LHCN-M2 (cell line): ENCODE measurements at regions not wholly inside any gene's neighbourhood (a gene's known extent, or its start where the extent isn't known, plus 50 kb on each side); places are given as distances from the start of the nearest gene placed in this dataset.

Experiments used
- DNase-seq: peaks from one replicate; pipeline ENCODE4 v3.0.0-alpha.2; 2012; ENCODE audit warnings: low read depth

DNA sequence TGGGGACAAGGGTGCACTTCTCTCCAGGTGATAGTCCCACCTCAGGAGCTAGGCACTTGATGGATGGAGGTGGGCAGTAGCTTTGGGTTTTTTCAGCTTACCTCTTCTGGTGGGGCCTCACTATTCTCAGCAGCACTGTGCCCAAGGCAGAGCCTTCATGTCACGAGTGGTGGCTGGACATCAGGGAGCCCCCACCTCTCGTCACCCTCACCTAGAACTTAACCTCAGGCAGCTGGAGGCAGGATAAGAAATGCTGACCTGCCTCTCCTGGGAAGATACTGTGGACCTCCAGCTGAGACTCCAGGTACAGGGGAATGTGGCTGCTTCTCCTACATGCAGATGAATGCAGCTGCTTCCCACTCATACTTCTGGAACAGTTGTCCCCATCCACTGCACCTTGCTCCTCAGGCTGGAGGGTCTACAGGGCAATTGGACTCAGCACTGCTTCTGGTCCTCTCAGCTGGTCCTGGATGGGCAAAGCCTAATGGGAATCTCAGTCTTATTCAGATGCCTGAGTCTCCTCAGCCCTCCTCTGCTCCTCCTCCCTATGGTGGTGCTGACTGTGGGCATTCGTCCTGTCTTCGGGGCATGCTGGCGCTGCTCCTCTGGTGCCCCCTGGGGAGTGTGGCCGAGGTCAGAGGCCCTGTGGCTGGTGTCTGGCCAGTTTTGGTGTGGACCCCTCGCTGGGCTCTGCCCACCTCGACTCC is 129.9 kb downstream of the KLF13 start:
- no peak for DNase-seq

DNA sequence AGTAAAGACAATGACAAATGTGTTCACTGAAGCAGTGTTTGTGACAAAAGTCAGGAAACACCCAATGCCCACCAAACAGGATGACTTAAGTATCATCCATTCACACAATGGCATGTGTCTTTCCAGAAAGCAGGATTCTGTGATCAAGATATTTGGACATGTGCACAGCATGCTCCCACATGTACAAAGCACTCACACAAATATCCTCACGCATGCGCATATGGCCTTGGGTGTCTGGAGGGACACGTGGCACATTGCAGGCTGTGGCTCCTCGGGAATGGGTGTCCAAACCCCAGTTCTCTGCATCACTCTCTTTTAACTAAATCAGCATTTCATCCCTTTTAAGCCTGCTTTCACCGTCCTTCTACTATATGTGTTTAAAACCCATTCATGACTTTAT is 130.5 kb downstream of the KLF13 start:
- peak; percentile 9 for DNase-seq

DNA sequence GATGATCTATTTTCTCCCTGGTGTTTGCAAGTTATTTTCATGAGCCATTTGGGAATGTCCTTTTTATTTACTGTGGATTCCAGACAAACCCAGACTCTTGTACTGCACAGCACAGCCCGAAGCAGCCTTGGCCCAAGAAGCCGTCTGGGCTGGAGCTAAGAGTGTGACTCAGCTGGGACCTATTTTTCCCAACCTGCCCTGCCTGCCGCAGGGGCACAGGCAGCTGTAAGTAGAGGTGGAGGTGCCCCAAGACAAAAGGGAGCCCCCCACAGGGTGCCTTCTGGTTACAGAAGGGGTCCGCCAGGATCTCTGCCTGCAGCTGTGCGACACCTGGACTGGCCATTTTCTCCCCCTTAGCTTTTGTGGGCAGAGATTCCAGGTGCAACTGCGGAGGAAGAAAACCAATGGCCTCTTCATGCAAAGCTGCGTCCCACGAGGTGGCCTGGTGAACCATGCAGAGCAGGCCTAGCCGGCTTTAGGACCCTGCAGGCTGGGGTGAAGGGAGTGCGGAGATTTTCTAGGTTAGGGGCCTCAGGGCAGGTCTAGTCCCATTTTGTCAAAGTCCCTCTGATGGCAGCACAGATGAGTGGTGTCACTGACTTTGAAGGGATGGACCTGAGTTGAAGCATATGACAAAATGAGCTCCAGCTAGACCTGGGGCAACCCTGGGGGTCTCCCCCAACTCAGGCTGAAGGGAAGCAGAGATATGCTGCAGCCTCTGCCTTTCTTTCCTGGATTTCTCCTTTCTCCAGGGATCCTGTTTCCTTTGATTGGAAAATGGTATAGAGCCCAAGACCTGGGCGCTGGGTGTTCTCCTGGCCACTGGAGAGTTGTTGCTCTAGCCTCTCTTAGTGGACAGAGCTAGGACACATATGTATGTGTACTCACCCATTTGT is 131.2 kb downstream of the KLF13 start:
- DNase-seq = peak; percentile 46

DNA sequence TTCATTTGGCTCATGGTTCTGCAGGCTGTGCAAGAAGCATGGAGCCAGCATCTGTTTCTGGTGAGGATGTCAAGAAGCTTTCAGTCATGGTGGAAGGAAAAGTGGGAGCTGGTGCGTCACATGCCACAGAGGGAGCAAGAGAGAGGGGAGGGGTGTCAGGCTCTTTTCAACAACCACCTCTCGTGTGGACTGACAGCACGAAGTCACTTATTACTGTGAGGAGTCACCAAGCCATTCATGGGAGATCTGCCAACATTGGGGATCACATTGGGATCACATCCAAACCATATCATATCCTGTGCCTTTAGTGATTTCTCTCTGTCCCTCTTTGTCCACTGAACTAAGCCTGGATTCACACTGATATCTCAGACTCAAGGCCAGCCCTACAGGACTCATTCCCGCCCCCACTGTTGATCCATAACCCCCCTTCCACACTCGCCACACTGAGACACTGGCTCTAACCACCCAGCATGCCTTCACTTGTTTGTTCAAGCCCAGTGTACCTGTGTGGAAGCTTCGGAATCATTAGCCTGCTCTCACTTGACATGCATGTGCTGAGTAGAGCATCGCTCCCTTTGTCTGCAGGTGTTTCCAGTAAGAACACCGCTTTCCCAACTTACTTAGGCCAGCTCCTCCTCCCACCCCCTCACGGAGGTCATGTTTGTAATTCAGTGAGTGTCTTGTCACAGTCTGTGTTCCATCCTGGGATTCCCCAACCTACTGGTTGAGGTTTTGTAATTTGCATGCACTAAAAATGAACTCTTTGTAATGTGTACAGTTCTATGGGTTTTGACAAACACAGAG is 132.2 kb downstream of the KLF13 start:
- DNase-seq = no peak

DNA sequence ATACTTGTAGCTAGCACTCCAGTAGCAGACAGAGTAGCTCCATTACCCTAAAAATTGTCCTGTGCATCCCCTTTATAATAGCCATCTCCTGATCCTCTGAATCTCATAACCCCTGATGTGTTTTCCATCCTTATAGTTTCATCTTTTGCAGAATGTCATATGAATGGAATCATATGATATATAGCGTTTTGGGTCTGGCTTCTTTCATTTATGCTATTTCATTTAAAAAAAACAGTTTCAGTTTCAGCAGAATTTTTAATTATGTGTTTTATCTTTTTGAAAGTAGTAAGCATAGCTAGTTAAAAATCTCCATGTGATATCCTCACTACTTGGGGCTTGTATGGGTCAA is 132.7 kb downstream of the KLF13 start:
- DNase-seq = no peak

DNA sequence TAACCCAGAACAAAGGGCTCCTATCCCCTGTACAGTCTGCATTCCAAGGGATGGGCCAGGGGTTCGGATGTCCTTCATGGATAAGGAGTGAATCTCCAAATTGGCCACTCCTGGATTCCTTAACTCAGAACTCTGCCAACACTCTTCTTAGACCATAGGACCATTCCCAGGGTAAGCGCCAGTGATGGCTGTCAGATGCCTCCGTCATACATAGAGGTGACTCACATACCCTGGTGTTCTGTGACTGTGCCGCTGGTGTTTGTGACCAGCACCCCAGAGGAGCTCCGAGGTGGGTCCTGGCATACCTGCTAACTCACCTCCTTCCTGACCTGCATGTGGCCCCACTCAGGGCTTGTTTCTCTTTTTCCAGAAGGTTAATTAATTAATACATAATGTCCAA is 134.7 kb downstream of the KLF13 start:
- no peak for DNase-seq

DNA sequence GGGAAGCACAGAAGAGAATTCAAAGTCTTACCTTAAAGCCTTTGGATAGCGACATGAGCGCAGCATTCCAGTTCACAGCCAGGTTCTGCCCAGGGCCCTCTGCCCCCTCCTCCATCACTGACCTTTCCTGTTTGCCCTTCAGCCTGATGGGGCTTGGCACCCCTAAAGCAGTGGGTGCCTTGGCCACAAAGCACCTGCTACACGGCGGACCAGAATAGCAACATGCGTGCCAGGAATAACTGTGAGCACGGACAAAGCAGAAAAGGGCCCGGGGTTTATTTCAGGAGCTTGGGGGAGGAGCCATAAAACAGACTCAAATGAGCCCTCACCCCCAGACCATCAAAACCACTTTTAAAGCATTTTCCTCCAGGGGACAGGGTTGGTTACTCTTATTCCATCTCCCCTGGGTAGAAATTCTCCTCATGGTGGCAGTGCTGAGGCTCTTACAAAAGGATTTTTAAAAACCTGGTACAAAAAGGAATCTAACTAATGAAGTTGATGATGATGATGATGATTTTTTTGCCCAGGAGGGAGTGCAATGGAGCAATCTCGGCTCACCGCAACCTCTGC is 135.4 kb downstream of the KLF13 start:
- DNase-seq = no peak

DNA sequence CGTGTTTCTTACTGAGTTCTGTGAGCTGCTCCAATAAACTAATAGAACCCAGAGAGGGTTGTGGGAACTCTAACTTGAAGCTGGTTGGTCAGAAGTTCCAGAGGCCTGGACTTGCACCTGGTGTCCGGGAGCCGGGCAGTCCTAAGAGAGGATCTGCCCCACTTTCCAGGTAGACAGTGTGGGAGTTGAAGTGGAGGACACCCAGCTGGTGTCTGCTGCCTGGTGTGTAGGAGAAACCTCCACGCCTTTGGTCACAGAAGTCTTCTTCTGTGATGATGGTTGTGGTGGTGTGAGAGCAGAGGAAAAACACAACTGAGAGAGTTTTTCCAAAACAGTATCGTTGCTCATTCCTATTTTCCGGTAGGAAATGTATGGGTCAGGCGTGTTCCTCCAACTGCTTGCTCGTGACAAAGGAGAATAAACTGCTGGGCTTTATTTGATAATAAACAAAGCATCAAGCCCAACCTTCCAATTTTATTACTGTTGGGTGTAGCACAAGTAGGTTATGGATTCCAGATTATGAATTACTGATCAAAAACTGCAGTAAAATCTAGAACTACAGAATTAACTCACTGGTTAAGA is 137.0 kb downstream of the KLF13 start:
- DNase-seq = no peak

DNA sequence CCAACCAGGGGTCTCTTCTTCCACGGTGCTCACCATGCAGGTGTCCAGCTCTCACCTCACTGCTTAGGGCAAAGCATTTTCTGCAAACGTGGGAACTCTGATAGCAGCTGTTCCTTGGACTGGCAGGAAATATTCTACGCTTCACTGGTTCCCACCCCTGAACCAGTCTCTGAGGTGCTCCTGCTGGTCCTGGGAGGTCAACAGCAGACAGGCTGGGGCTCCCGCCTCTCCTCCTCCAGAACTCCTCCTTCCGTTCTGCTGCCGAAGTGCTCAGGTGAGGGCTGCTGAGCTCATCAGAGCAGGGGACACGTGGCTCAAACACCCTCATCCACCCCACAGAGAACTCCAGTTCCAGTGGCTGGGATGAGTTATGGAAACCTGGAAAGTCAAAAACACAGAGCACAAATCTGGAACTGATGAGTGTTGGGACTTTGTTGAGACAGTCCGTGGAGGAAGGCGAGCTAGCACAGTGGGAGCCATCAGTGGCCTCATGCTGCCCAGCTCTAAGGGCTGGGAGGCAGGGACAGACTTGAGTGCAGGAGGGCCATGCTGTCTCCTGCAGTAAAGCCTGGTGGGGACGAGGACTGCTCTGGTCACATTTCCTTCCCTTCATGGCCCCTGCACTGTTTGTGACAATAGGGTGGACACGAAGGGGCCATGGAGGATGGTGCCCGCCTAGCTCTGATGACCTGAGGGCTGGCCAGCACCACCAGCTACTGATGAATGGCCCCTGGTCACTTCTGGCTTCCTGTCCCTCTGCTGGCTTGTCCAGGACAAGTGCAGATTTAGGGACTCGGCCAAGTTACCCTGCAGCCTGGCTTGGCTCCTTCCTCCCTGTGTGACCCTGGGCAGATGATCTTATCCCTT is 137.8 kb downstream of the KLF13 start:
- no peak for DNase-seq

DNA sequence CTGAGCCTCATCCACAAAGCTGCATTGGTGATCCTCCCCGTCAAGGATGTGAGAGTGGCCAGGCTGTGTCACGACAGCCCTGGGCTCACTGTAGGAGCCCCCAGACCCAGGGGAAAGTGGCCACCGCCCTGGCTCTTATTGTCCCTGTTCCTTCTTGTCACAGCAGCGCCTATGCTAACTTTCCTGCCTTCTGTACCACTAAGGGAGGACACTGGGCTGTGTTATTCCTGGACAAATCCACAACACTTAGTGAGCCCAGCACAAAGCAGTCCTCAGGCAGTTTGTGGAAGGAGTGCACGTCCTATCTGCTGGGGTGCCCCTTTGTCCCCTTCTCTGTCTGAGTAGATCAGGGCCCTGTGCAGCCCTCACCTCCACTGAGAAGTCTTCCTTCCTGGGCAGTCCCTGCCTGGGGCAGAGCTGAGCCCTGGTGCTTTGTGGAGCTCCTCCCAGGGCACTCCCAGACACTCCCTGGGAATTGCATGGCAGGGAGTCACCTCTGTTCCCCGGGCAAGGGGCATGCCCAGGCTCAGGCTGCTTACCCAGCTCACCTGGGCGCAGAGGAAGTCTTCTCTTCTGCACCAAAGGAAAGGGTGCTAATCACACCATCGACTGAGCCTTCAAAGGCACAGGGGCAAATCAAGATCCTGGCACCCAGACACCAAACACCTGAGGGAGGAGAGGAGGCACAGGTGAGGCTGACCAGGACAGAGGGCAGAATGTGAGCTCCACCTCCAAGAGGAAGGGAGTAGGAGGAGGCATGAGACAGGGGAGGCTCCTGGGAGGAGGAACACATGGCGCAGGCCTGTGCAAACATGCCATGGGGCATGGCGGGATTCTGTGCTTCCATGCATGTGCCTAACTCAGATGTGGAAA is 138.7 kb downstream of the KLF13 start:
- DNase-seq = no peak

DNA sequence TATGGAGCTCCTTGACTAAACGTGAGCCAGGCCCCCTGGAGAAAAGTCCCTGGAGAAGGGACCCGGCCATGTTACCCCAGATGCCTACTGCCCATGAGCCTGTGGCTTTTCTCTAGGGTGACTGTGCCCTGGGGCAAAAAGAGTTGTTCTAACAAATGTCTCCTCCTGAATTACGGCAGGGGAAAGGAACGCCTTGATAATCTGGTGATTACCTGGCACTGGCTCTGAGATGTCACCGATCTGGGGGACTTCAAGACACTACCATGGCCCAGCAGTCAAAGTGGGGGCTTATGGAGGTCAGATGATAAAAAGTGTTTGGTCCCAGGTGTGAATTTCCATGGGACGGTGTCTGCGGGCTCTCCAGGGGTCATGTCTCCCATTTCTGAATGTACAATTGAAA is 140.7 kb downstream of the KLF13 start:
- DNase-seq = no peak

DNA sequence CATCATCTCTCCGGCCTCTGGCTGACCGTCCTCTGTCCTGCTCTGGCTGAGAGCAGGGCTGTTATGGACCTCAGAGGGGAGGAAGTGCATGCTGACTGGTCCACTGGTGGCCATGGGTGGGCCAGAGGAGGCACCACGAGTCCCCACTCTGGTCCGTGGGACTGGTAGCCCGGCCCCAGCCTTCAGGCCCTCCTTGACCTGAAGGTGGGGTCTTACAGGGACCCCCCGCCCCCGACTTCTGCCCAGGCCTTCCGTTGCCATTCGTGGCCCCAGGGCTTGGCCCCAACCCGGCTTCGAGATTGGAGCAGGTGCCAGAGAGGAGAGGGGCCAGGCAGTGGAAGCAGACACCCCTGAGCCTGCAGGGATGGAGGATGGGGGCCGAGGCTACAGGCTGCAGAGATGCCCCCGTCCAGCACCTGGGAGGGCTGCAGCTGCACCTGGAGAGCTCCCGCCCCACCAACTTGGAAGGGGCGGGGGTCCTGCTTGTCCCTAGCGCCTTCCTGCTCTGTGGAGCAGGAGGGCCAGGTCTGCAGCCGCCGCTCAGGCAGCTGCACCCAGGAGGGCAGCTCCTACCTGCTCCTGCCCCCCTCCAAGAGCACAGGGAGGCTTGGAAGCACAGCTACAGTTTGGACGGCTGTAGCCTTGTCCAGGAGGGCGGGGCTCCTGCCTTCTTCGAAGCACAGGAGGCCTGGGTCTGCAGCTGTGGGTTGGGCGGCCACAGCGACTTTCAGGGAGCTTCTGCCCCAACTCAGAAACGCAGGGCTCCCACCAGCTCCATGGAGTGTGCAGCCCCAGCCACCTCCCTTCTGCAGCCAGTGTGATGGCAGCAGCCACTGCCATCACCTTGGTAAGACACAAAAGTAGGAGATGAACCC is 142.5 kb downstream of the KLF13 start:
- no peak for DNase-seq

DNA sequence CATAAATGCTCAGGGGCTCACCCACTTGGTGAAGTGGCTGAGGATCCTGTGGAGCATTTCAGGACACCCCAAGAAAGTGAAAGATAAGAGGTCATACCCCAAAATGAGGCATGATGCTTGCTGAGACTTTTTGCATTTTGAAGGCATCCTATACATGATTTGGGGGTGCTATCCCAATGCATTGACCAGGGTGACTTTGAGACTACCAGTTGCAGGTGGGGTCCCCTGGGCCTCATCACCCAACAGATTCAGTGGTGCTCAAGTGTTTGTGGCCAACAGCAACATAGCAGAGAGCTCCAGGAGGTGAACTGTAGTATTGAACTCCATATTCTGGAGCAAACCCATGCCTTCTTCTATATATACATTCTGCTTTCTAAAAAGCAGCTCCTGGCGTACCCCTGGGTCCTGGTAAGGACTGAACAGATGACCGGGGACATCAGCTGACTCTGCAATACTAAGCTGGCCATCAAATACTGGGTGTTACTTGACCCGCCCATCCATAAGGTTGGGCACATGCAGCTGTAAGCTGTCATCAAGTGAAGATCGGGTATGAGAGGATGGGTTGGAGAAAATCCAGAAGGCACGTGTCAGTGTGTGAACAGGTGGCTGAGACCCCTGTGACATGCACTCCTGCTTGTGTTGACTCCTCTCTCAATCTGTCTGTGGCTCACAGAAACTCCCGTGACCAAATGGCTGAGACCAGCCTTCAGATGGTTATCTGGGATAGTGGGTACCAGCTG is 143.3 kb downstream of the KLF13 start:
- no peak for DNase-seq

DNA sequence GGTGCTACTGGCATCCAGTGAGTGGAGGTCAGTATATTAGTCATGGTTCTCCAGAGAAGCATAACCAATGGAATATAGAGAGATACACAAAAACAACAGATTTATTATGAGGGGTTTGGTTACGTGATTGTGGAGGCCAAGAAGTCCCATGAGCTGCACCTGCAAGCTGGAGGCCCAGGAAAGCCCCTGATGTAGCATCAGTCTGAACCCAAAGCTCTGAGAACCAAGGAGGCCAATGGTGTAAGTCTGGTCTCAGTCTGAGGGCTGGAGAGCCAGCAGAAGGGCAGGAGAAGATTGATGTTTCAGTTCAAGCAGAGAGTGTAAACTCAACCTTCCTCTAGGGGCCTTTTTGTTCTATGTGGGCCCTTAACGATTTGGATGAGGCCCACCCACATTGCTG is 144.1 kb downstream of the KLF13 start:
- DNase-seq = no peak

DNA sequence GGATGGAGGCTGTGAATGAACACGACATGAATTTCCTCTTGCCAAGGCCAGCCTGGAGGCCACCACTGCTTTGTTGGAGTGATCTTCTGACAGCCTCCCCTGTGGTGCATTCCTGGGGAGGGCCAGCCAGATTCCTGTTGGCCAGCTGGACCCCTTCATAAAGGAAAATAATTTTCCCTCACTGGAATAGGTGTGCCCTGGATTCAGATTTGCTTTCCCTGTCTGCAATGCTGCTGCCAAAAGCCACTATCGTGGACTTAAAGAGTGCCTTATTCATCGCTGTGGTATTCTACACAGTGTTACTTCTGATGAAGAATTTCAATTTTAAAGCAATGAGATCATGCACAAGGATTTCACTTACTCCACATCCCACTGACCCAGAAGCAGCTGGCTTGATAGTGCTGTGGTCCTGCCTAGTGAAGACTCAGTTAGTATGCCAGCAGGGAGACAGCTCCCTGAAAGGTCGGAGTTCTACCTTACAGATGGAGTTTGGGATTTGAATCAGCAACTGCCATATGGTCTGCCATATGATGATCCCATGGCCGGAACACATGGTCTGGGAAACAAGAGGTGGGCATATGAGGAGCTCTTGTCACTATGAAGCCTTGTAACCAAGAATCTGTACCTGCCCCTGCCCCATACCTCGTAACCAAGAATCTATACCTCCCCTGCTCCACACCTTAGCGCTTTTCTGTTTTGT is 145.2 kb downstream of the KLF13 start:
- DNase-seq = peak; percentile 58

DNA sequence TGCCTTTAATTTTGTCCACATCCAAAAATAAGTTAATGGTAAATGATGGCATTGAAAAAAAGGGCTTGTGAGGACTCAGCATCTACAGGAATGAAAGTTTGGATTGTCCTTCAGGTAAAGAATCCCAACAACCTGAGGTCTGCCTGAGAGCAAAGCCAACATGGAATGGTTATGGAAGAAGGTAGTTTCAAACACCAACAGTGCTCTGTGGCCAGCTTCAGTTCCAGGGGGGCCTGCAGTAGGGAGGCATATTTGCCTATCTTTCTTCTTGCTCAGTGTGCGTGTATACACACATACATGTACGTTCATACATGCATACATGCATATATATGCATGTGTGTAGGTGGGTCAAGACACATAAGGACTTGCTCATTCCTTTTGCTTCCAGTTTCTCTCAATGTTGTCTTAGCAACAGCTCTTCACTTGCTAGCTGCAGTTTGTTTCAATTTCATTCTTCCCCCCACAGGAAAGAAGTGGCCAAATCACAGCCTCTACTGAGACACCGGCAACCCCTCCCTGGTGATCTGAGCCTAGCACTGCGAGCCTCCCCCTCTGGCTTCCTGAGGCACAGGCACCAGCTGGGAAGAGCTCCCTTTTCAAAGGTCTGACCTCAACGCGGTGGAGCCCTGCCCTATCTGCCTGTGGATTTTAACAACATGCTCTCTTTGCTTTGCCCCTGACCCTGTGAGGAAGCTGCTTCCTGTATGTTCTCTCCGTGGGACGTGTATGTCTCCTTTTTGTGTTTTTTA is 146.2 kb downstream of the KLF13 start:
- DNase-seq = no peak
